Liver (tissue), 8 donors: ENCODE measurements at regions not wholly inside any gene's neighbourhood (a gene's known extent, or its start where the extent isn't known, plus 50 kb on each side); places are given as distances from the start of the nearest gene placed in this dataset.

Experiments used
- DNase-seq: peaks from one replicate; pipeline ENCODE4 v3.0.0-alpha.2; 2017; ENCODE audit warnings: low spot score
- H3K27ac ChIP-seq, 2 donors: one replicate each; pipeline ENCODE4 v1.7.0; 2013; ENCODE audit warnings: inconsistent platforms in 2 of 2, low read length in 2 of 2, control low read depth in 1 of 2, low read depth in 1 of 2, mild to moderate bottlenecking in 1 of 2
- H3K27me3 ChIP-seq, 4 donors: one replicate each; pipeline versions ENCODE4 v1.6.1 to v1.7.0; 2013; ENCODE audit warnings: low read length in 3 of 4, inconsistent platforms in 1 of 4, mild to moderate bottlenecking in 1 of 4, moderate library complexity in 1 of 4; ENCODE audit not compliant: control insufficient read depth in 4 of 4, insufficient read depth in 4 of 4
- H3K36me3 ChIP-seq, 4 donors: one replicate each; pipeline versions ENCODE4 v1.6.1 to v1.7.0; 2013; ENCODE audit warnings: low read length in 3 of 4, mild to moderate bottlenecking in 3 of 4, low read depth in 1 of 4, moderate library complexity in 1 of 4; ENCODE audit not compliant: control insufficient read depth in 4 of 4, insufficient read depth in 3 of 4
- H3K4me1 ChIP-seq, 4 donors: one replicate each; pipeline versions ENCODE4 v1.6.1 to v1.7.0; 2013; ENCODE audit warnings: low read length in 3 of 4, mild to moderate bottlenecking in 3 of 4, moderate library complexity in 1 of 4; ENCODE audit not compliant: control insufficient read depth in 4 of 4, insufficient read depth in 4 of 4
- H3K4me3 ChIP-seq, 3 donors: one replicate each; pipeline versions ENCODE4 v1.6.1 to v1.7.0; 2013; ENCODE audit warnings: low read length in 3 of 3, control low read depth in 1 of 3, low read depth in 1 of 3, mild to moderate bottlenecking in 1 of 3
- H3K9ac ChIP-seq, 2 donors: one replicate each; pipeline ENCODE4 v1.7.0; 2013; ENCODE audit warnings: low read length in 2 of 2, mild to moderate bottlenecking in 2 of 2, moderate library complexity in 2 of 2, control low read depth in 1 of 2, low read depth in 1 of 2
- H3K9me3 ChIP-seq, 4 donors: one replicate each; pipeline versions ENCODE4 v1.6.1 to v1.7.0; 2013; ENCODE audit warnings: low read length in 3 of 4; ENCODE audit not compliant: control insufficient read depth in 4 of 4
- ATF3 ChIP-seq: IDR thresholded peaks from 2 replicates; pipeline ENCODE4 v1.6.1; 2016; ENCODE audit warnings: antibody characterized with exemption
- CTCF ChIP-seq: fragments of 150-350 bp; IDR thresholded peaks from 2 replicates; pipeline ENCODE4 v1.5.1; 2017; ENCODE audit warnings: improper control_type of control experiment, low read depth, low read length; ENCODE audit not compliant: missing input control
- EGR1 ChIP-seq, 2 donors: IDR thresholded peaks; 2 replicates each; pipeline ENCODE4 v1.6.1; 2016 to 2018; ENCODE audit warnings: antibody characterized with exemption in 2 of 2, low read depth in 2 of 2
- FOXA1 ChIP-seq: IDR thresholded peaks from 2 replicates; pipeline ENCODE4 v1.6.1; 2016; ENCODE audit warnings: antibody characterized with exemption
- FOXA2 ChIP-seq: IDR thresholded peaks from 2 replicates; pipeline ENCODE4 v1.6.1; 2016; ENCODE audit warnings: antibody characterized with exemption
- HNF4G ChIP-seq: IDR thresholded peaks from 2 replicates; pipeline ENCODE4 v1.6.1; 2016; ENCODE audit warnings: antibody characterized with exemption
- JUND ChIP-seq, 2 donors: IDR thresholded peaks; 2 replicates each; pipeline ENCODE4 v1.6.1; 2016; ENCODE audit warnings: antibody characterized with exemption in 2 of 2
- NR2F2 ChIP-seq: IDR thresholded peaks from 2 replicates; pipeline ENCODE4 v1.6.1; 2016; ENCODE audit warnings: antibody characterized with exemption
- RAD21 ChIP-seq, 2 donors: IDR thresholded peaks; 2 replicates each; pipeline ENCODE4 v1.6.1; 2016; ENCODE audit warnings: antibody characterized with exemption in 2 of 2, mild to moderate bottlenecking in 2 of 2
- REST ChIP-seq: IDR thresholded peaks from 2 replicates; pipeline ENCODE4 v1.6.1; 2016; ENCODE audit warnings: antibody characterized with exemption, mild to moderate bottlenecking
- SP1 ChIP-seq: IDR thresholded peaks from 2 replicates; pipeline ENCODE4 v1.6.1; 2018; ENCODE audit warnings: antibody characterized with exemption, mild to moderate bottlenecking
- TAF1 ChIP-seq: conservative IDR thresholded peaks from 2 replicates; pipeline ENCODE4 v1.6.1; 2016; ENCODE audit warnings: antibody characterized with exemption, mild to moderate bottlenecking
- YY1 ChIP-seq: IDR thresholded peaks from 2 replicates; pipeline ENCODE4 v1.6.1; 2016; ENCODE audit warnings: antibody characterized with exemption, mild to moderate bottlenecking
- ZBTB33 ChIP-seq: IDR thresholded peaks from 2 replicates; pipeline ENCODE4 v1.6.1; 2016; ENCODE audit warnings: antibody characterized with exemption
- WGBS: extraction: QIAGEN DNeasy Blood & Tissue Kit; methylation state at CpG from one replicate; pipeline ENCODE4 v1.1.7; 2013; 5-methylcytosine and 5-hydroxymethylcytosine counted together
- donor health status: healthy.
- donor health status: healthy.
- donor health status: healthy.
- donor health status: healthy.
- donor health status: healthy.

- Histone ChIP-seq H3K36me3 (no peaks in the 10 kb centered on the region), H3K27ac (no peak overlapping the region), H3K4me1 (no peaks in the 10 kb centered on the region), H3K27me3 (peaks cover 0 to 4% (median 0%) of the 10 kb centered on the region in 4 donors), H3K9ac (no peak overlapping the region), H3K4me3 (no peak overlapping the region), H3K9me3 (no peaks in the 10 kb centered on the region)
- TF ChIP-seq JUND (IDR thresholded peaks at IDR 0.05) = no peak
- no peak for TF ChIP-seq TAF1
- no peak for TF ChIP-seq CTCF
- no peak for TF ChIP-seq ZBTB33
- TF ChIP-seq FOXA2 = no peak
- no peak for TF ChIP-seq REST
- TF ChIP-seq YY1 = no peak
- TF ChIP-seq ATF3 = no peak
- no peak for TF ChIP-seq EGR1 (IDR thresholded peaks at IDR 0.05; ENCODE audit: low read depth in 2 of 2)
- WGBS = 74% methylated on average over 10 of the region's 10 CpGs
- no peak for DNase-seq
Observed at GRCh38 chr22:48141301-48141700, 1378.9 kb downstream of the TBC1D22A start.

- no peak for DNase-seq
- Histone ChIP-seq H3K27ac (no peak overlapping the region), H3K27me3 (peaks cover 0 to 2% (median 0%) of the 10 kb centered on the region in 4 donors), H3K9ac (no peak overlapping the region), H3K4me3 (no peak overlapping the region), H3K36me3 (no peaks in the 10 kb centered on the region), H3K4me1 (no peaks in the 10 kb centered on the region), H3K9me3 (no peaks in the 10 kb centered on the region)
- 88% methylated on average over 10 of the region's 10 CpGs for WGBS
- TF ChIP-seq YY1 (no peak), TAF1 (no peak), CTCF (no peak), FOXA2 (no peak), FOXA1 (no peak), SP1 (no peak), NR2F2 (no peak), RAD21 (IDR thresholded peaks at IDR 0.05) (no peak), REST (no peak), HNF4G (no peak), ATF3 (no peak), JUND (IDR thresholded peaks at IDR 0.05) (no peak)
Observed at GRCh38 chr22:48140261-48140813, 1377.9 kb downstream of the TBC1D22A start.
